GM21447 (cell line): ENCODE measurements at regions not wholly inside any gene's neighbourhood (a gene's known extent, or its start where the extent isn't known, plus 50 kb on each side); places are given as distances from the start of the nearest gene placed in this dataset.
"Not testable (repeated sequence)": the region's sequence is repeated elsewhere in the genome, so short reads cannot be mapped to it uniquely, and the experiment has no call there.

Source experiments
- ATAC-seq: cut with Tn5 transposase; IDR thresholded peaks from one replicate; pipeline ENCODE4 v1.9.1; 2021; ENCODE audit not compliant: unreplicated experiment

DNA sequence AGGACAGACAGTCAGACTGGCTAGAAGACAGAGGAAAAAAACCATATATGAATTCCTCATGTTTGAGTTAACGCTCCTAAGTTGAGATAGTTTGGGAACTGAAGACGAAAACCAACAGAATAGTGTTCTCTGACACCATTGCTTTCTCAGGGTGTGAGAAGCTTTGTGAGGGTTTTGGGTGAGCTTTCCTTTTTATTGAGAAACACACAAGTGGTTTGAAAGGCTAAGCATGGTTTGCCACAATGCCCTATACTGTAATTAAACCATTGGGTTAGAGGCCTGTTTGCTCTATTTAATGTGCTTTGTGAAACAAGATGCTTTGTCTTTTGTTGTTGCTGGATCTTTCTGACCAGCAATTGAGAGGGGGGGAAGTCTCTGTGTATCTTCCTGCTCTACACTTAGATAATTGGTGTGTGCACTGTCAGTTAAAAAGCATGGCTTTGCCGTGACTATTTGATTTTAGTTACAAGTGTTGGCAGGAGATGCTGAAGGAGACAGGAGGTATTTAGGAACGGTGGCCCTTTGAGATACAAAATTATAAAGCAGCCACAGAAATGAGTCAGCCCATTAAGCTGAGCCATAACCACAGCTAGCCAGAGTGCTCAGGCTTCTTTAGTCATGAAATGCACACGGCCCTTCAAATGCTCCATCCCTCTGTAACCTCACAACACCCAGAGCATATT, 273.0 kb upstream of the PREP start:
- ATAC-seq: no peak

DNA sequence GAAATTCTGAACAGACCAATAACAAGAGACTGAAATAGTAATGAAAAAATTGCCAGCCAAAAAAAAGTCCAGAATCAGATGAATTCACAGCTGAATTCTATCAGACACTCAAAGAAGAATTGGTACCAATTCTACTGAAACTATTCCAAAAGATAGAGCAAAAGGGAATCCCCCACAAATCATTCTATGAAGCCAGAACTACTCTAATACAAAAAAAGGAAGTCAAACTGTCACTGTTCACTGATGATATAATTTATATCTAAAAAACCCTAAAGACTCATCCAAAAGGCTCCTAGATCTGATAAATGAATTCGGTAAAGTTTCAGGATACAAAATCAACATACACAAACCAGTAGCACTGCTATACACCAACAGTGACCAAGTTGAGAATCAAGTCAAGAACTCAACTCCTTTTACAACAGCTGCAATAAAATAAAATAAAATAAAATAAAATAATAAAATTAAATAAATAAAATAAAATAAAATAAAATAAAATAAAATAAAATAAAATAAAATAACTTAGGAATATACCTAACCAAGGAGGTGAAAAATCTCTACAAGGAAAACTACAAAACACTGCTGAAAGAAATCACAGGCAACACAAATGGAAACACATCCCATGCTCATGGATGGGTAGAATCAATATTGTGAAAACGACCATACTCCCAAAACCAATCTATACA, 270.1 kb upstream of the PREP start:
- not testable (repeated sequence) for ATAC-seq

DNA sequence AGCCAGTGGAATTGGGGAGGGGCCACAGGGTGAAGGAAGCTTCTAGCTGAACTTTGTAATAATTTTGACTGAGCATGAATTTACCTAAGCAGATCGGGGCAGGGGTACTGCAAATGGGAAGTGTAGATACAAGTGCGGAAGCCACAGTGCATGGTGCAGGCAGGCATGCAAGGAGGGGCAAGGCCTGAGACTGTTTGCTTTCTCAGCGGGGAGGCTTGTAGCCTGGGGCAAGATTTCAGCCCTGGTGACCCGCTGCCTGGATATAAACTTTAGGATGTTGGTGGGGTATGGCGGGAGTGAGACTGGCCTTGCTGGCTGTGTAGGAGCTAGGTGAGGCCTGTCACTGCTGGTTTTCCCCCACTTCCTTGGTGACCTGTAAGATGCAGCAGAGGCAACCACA, 266.4 kb upstream of the PREP start:
- ATAC-seq: no peak

DNA sequence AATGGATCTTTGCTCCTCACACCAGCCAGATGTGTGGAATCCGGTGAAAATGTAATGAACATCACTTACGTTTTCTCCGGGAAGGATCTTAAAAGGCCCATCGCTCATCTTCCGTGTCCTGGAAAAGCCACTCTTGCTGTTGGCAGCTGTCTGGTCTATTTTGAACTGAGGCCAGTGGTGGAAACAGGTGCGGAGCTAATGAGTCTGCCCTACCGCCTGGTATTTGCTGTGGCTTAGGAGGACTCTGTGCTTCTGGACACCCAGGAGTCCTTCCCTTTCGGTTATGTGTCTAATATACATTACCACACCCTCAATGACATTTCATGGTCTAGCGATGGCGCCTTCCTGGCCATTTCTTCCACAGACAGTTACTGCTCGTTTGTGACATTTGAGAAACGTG, 264.2 kb upstream of the PREP start:
- no peak for ATAC-seq

DNA sequence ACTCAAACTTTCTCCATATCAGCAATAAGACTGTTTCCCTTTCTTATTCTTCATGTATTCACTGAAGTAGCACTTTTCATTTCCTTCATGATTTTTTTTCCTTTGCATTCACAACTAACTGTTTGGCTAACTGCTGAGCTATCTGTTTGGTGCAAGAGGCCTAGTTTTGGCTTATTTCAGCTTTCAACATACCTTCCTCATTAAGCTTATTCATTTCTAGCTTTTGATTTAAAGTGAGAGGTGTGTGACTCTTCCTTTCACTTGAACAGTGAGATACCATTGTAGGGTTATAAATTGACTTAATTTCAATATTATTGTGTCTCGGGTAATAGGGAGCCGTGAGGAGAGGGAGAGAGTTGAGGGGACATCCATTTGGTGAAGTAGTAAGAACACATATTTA, 262.0 kb upstream of the PREP start:
- no peak for ATAC-seq

DNA sequence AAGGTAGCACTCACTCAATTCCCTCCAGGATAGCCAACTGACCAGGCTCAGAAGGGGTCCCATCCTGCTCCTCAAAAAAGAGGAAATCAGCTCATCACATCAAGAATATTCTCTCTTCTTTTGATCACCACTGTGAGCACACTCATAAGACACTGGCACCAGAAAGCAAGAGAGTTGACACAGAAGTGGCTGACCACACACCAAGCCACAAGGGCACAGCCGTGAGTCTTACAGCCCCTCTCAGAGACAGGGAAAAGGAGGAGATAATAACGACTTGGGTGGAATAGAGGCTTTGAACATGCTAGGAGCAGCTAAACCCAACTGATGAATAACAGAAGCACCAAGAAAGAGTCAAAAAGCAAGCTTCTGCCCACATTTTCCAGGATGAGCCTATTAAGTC, 249.1 kb upstream of the PREP start:
- no peak for ATAC-seq

DNA sequence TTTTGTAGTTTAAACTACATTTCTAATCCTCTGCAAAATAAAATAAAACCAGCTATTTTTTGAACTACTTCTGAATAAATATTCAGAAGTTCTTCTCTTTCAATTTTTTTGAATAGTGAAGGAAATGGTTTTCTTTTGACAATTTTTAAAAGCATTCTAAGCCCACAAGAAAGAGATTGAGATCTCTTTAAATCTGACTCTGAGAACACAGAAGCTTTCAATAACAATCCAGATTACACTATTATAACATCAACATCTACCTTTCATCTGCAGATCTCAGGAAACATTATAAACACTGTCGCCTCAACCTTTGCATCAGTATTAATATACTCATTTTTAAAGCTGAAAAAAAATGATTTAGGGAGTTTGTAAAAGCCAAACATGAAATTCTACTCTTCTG, 247.5 kb upstream of the PREP start:
- ATAC-seq: no peak

DNA sequence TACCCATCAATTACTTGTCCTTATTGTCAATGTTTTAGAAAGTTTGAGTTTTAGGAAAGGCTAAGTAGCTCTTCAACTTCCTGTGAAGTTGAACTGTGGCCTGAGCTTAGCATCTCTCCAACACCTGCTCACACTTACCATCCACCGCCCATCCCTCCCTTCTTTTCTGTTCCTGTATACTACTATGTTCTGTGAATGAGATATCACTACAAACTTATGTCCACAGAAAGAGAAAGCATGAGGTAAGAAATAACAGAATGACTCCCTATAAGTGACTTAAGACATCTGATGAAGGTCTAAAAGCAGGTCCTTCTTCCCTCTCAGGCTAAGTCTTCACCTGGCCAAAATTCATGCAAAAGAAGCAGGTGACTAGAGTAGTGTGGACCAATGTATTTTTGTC, 246.3 kb upstream of the PREP start:
- ATAC-seq: no peak

DNA sequence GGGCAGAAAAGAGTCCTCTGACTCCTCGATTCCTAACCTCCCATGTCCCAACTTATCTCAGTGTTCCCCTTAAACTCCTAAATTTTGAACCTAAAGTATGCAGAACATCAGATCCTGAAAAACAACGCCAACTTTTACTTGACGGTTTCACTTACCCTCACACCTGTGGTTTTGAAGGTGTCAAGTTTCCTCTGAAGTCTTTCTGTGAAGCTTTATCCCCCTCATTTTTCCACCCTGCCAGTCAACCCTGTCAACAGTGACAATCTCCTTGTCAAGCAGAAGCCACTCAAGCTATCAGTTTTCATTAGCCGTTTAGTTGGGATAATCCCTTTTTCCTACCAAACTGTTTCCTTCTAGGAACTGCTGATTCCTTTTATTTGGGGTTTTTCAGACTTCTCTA, 245.4 kb upstream of the PREP start:
- no peak for ATAC-seq

DNA sequence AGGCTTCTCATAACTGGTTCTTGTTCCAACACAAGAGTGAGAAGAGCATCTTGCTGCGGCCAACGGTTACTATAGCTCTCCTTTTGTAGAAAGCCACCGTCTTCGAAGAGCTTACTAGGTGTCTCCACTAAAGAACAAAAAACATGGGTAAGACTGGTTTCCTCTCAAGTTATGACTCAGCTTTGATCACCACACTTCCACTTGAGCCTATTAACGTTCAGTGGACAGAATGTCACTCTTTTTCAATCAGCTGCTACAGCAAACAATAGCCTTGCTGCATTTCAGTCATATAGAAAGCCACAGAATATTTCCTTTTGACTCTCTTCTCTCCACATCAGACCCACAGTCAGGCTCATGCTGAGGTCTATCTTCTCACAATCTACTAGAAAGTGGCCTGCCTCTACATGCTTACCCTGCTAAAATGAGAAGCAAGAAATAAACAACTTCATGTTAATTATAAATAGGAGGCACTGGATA, 243.5 kb upstream of the PREP start:
- peak; percentile 86 for ATAC-seq

DNA sequence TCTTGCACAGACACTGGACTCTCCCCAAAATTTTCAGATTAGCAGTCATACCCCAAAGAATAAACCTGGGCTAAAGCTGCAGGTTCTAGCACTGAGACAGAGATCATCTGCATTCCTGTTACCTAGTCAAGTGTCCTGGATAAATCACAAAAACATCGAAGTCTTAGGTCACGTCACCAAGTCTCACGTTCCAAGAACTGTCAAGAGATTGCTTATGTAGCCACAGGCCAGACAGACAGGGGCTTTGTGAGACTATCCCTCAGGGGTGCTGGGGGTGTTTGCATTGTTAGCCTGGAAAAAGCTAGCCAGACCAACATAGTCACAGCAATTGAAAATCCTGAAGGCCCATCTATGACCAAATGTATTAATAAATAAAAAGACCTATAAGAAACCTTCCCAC, 243.1 kb upstream of the PREP start:
- ATAC-seq: no peak

DNA sequence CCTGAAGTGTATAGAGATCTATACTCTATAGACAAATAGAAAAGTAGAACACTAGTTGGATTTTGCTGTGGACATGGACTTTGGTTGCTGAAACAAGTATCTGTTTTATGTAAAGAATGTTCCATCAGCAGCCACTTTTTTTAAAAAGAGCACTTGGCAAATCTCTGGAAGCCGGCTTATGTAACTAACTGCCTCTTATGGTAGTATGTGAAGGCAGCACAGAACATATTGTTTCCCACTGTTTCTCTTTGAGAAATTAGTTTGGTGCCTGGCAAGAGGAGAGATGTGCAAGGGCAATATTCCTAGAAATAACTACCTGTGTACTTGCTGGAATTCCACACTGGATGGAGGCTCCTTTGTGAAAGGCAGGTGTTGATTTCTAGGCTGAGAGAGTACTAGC, 242.3 kb upstream of the PREP start:
- no peak for ATAC-seq

DNA sequence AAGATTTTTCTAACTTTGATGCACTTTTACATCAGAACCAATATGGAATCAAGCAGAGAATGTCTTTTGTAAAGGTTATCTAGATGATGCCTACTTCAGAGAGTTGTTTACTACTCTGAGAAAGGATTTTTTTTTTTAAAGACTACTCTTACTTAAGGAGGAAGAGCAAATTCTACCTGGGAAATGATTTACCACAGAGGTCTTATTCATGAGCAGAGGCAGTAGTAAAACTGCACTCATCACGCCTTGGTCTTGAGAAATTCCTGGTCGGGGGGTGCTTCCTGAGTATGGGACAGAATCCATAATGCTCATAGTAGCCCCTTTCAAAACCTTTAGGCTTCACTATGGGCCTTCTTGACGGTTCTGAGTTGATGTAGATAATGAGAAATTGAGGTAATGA, 241.8 kb upstream of the PREP start:
- no peak for ATAC-seq

DNA sequence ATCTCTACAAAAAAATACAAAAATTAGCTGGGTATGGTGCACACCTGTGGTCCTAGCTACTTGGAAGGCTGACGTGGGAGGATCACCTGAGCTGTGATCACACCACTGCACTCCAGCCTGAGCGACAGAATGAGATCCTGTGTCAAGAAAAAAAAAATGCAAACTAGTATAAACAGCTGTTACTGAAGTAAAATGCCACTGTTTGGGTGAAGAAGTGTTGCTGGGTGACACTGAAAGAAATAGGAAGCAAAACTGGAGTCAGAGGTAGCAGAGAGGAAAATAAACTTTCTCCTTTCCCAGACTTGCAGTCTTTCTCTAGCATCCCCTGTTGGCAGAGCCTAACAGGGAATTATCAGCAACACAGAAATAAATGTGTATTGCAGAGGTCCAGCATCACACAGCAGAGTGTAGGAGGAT, 241.2 kb upstream of the PREP start:
- ATAC-seq: no peak

DNA sequence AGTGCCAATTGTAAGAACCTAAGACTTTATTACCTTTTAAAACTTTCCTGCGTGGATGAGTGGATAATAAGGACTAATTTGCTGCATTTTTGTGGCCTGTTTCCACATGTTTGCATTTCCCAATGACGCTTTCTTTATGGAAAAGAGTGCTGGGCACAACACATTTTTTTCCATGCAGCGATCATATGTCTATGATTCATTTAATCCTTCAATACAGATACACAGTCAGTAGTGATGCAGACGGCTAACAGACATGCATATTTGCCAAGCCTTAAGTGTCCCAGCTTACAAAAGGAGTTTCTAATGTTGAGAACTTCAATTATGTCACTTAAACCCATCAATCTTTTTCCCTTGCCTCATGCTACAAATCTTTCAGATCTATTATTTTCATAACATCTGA, 239.8 kb upstream of the PREP start:
- ATAC-seq: no peak

DNA sequence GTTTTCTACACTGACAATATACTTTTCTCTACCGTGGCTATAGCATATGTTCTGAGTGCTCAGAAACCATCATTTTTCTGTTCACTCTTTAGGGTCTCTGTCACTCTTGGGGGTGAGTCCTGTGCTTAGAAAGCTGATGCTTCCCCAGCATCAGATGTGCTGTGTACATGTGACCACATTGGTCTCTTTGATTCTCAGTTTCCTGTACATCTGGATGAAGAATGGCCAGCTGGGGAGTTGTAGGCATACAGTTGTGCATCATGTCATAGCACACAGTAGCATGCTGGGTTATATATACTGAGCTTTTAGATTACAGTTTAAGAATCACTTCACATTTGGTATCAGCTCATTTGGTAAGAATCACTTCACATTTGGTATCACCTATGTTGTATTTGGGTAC, 238.6 kb upstream of the PREP start:
- ATAC-seq: no peak

DNA sequence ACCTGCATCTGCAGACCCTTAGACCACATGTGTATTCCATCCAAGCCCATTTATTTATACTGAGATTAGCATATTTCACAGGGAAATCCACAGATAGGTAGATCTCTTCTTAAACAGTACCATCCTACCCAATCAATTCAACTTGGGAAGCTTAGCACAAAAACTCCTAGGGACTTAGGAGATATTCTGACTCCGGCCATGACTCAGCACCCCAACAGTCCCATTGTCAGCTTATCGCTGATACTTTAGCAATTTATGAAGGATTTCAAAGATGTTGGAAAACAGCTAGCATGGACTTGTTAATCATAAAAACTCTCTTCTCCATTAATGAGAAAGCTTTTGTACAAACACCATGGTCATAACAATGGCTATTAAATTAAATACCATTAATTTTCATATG, 236.2 kb upstream of the PREP start:
- no peak for ATAC-seq

DNA sequence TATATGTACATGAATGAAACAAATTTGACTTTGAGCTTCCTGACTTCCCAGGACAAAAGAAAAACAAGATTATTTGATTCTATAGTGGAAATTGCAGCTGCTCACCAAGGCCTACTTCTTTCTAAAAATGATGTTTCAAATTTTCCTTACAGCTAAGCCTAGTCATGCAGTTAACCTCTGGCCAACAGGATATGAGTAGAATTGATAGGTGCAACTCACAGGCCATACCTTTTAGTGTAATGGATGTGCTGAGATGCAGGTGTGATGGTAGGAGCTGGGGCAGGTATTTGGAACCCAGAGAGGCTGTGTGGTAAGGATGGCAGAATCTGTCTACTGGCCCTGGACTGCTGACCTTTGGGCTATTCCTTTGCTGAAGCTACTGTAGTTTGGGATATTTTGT, 230.9 kb upstream of the PREP start:
- ATAC-seq: no peak

DNA sequence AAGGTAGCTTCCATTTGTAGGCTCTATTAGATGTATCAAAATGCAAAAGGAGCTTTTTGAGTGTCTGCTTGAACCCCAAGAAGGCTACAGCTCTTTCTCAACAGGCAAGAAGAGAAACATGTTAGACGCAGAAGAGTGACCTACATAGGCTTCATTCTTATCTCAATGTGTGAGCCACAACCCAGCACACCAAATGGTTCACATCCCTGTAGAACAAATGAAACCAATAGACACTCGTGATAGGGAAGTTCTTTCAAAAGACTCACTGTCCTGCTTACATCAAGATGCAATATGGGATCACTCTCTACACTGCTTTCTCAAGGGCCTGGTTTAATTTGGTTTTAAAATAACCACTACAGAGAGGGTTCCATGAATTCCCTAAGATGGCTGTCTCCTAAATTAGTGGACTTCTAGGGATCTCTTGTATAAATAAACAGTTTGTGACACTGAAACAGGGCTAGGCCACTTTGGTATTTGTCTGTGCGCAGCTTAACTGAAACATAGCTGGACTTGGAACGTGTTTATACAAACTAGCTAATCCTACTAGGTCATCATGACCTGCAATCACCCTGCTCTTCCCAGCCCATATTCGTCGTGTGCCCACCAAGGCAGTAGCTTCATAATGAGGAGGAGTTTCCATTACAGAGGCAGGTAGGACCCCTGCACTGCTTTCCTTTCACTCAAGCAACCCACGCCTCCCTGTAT, 225.4 kb upstream of the PREP start:
- no peak for ATAC-seq

DNA sequence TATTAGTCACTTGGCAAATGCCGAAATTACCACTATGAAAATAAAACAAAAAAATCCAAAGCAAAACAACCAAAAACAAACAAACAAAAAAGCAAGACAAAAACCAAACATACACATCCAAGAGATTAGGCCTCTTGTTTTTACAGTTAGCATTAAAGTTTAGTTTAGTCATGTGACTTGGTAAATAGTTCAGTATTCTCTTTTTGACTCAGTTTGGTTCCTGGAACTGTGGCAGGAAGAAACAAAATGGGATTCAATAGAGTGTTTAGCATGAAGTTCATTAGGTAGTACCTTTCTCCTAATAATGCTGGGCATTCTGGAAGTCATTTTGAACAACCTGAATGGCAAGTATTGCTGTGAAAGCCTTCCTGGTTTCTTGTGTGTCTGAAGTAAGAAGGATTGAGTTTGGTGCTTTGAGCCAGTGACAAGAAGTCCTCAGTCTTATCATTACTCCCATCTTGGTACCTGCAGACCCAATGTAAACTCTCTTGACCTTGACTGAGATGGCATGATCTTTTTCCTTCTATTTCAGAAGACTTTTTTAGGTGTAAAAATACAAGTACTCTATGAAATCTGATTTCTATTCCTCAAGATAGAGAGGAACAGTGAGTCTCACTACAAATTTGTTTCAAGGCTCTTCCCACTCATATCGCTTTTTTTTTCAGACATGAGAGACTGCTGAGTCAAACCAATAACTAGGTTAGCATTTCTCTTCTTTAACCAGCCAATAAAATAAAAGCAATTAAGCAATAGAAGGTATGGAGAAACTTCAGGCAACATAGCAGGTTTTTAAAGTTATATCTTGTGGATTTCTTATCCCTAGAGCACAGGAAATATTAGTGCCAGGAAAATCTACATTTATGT, 223.6 kb upstream of the PREP start:
- ATAC-seq: no peak

DNA sequence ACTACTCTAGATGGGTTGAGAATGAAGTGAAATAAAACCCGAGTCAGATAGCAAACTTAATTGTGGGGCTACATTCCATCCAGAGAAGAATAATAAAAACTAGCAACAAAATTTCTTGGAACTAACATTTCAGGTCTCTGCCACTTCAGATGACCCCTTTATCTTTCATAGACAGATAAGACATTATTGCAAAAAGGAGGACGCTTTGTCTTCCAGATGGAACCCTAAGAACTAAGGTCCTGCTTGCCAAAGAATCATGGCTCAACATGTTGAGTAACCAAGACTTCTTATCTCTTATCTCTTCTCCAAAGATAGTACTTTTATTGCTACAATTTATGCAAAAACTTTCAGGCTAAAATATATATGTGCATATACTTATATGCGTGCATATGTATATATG, 221.1 kb upstream of the PREP start:
- ATAC-seq: no peak
